ENCODE measurements at regions not wholly inside any gene's neighbourhood (a gene's known extent, or its start where the extent isn't known, plus 50 kb on each side); places are given as distances from the start of the nearest gene placed in this dataset.

DNA sequence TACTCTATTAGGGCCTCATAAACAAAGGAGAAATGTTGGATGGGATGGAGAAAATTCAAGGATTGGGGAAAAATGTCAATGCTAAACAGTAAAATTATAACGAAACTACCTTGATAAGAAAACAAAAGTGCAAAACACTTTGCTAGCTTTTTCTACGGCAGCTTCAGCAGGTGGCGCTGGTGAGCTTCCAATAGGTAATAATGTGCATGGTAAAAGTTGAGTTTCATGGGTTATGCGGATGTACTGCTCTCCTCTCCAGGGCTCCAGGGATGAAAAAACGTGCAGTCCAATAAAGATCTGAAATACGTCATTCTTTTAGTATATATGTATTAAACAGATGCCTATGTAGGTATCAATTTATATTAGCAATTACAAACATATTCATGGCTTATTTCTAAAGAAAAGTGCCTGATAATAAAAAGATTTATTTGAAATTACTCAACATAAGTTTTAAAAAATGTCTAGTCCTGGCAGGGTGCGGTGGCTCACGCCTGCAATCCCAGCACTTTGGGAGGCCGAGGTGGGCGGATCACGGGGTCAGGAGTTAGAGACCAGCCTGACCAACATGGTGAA, 239.6 kb downstream of the GRXCR1 start:
- intact Hi-C loops (cut with DNase I; ENCODE audit: low total_unique reads), result no loop called here
- no peak for DNase-seq (ENCODE audit: low spot score in 2 of 2)
- no peak overlapping the region for H3K4me3 ChIP-seq (ENCODE audit: low read depth, poor library complexity, severe bottlenecking)
- TF ChIP-seq, protein P1, sequence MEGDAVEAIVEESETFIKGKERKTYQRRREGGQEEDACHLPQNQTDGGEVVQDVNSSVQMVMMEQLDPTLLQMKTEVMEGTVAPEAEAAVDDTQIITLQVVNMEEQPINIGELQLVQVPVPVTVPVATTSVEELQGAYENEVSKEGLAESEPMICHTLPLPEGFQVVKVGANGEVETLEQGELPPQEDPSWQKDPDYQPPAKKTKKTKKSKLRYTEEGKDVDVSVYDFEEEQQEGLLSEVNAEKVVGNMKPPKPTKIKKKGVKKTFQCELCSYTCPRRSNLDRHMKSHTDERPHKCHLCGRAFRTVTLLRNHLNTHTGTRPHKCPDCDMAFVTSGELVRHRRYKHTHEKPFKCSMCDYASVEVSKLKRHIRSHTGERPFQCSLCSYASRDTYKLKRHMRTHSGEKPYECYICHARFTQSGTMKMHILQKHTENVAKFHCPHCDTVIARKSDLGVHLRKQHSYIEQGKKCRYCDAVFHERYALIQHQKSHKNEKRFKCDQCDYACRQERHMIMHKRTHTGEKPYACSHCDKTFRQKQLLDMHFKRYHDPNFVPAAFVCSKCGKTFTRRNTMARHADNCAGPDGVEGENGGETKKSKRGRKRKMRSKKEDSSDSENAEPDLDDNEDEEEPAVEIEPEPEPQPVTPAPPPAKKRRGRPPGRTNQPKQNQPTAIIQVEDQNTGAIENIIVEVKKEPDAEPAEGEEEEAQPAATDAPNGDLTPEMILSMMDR (IDR thresholded peaks at IDR 0.05), result no peak
- no peak for TF ChIP-seq POLR2A (IDR thresholded peaks at IDR 0.05)
- 38 to 46% methylated on average over 11 of the region's 11 CpGs for WGBS, 2 donors

DNA sequence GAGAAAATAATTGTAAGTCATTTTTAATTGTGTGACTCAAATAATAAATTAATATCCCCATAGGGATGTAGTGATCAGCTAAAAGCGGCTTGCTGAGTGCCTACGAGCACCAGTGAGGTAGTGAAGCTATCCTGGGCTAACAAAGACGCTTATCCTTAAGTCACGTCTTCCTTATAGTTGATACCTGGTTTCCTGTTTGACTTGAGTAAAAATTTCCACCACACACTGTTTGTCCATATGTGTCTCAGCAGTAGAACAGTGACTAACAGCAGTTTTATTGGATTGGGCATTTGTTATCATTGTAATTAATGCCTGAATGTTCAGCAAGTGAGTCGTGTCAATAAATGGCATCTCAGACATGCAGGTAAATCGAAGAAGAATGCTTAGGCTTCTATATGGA, 241.1 kb downstream of the GRXCR1 start:
- 68 to 71% methylated on average over 6 of the region's 6 CpGs for WGBS, 2 donors
- intact Hi-C loops (cut with DNase I; ENCODE audit: low total_unique reads), result no loop called here
- TF ChIP-seq, protein P1 (IDR thresholded peaks at IDR 0.05), result no peak
- TF ChIP-seq POLR2A (IDR thresholded peaks at IDR 0.05), result no peak
- no peak for DNase-seq (ENCODE audit: low spot score in 2 of 2)
- H3K4me3 ChIP-seq (ENCODE audit: low read depth, poor library complexity, severe bottlenecking), result no peak overlapping the region

DNA sequence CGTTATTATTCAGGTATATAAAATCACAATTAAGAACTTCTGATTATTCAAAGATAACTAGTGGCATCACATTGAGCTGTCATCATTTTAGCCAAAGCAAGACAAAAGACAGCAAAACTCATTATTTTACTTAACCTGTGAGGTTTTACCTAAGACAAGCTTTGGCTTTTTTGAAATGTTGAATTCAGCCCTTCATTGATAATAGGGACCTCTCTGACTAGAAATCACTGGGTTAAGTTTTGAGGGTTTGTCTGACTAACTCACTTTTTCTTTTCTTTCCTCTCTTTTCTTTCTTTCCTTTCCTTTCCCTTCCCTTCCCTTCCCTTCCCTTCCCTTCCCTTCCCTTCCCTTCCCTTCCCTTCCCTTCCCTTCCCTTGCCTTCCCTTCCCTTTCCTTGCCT, 244.2 kb downstream of the GRXCR1 start:
- intact Hi-C loops (cut with DNase I; ENCODE audit: low total_unique reads), result no loop called here
- 81 to 88% methylated on average over 1 of the region's 1 CpG for WGBS, 2 donors

DNA sequence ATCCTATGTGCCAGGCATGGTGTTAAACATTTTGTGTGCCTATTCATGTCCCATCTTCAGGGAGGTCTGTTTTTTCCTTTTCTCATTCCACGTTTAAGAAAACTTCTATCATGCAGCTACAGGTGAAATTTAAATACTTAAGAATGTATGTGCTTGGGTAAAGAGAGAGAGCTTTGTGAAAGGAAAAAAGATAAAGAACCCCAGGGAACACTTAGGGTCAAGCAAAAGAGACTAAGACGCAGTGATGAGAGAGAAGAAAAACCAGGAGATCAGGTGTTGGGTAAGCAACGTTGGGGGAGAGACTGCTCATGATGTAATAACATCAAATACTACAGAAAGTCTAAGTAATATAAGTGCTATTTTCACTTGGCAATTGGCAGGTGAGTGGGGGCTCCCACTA, 253.7 kb downstream of the GRXCR1 start:
- H3K4me3 ChIP-seq (ENCODE audit: low read depth, poor library complexity, severe bottlenecking), result no peak overlapping the region
- 29 to 47% methylated on average over 3 of the region's 3 CpGs for WGBS, 2 donors
- DNase-seq (ENCODE audit: low spot score in 2 of 2), result no peak
- intact Hi-C loops (cut with DNase I; ENCODE audit: low total_unique reads), result no loop called here
- TF ChIP-seq, protein P1 (IDR thresholded peaks at IDR 0.05), result no peak
- no peak for TF ChIP-seq POLR2A (IDR thresholded peaks at IDR 0.05)

More for the DNA sequence above, 244.2 kb downstream of the GRXCR1 start:
- DNase-seq (ENCODE audit: low spot score in 2 of 2), result no peak
- TF ChIP-seq, protein P1 (IDR thresholded peaks at IDR 0.05), result no peak
- TF ChIP-seq POLR2A (IDR thresholded peaks at IDR 0.05), result no peak
- H3K4me3 ChIP-seq (ENCODE audit: low read depth, poor library complexity, severe bottlenecking), result no peak overlapping the region

DNA sequence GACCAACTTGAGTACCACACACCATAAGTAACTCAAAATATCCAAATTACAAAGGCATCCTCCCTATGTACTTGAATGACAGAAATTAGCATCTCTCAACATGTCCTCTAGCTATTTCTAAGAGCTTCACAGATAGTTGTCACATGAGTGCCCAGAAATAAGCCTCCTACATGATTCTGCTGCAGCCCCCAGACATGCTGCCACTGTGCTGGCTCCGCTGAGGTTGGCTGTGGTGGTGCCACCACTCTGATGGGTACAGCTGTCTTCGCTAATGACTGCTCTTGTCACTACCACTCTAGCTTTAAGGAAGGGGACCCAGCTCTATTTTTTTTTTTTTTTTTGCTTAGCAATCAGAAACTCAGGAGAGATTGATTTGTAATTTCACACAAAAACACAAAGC, 256.0 kb downstream of the GRXCR1 start:
- 79 to 88% methylated on average over 2 of the region's 2 CpGs for WGBS, 2 donors
- TF ChIP-seq, protein P1 (IDR thresholded peaks at IDR 0.05), result no peak
- intact Hi-C loops (cut with DNase I; ENCODE audit: low total_unique reads), result no loop called here
- no peak for DNase-seq (ENCODE audit: low spot score in 2 of 2)
- H3K4me3 ChIP-seq (ENCODE audit: low read depth, poor library complexity, severe bottlenecking), result no peak overlapping the region

DNA sequence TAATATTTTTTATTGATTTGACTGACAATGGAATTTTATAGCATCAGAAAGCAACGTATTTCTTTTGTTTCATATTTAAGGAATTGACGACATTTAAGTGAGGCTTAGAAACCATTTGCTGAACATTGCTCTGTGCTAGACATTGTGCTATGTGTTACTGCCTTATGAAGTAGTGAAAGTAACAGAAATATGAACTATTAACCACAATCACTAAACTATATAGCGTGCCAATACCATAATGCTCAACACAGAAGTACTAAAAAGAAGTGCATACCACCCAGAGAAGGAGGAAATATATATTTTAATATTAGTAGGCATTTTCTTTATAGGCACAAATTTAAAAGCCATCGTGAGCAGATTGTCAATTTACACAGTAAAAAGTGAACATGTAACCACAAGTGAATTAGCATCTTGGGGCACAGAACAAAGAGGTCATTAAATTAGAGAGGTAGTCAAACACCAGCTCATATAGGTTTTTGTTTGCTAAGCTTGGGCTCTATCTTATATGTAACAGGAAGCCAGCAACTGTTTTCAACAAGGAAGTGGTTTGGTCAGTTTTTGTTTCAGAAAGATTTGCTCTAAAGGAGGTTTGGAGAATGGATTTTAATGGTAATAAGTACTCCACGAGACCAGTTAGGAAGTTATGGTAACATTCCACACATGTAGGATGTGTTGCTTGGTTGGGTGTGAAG, 270.7 kb downstream of the GRXCR1 start:
- WGBS, 2 donors, result 66 to 75% methylated on average over 5 of the region's 5 CpGs
- no peak overlapping the region for H3K4me3 ChIP-seq (ENCODE audit: low read depth, poor library complexity, severe bottlenecking)
- no peak for DNase-seq (ENCODE audit: low spot score in 2 of 2)
- intact Hi-C loops (cut with DNase I; ENCODE audit: low total_unique reads), result no loop called here
- no peak for TF ChIP-seq POLR2A (IDR thresholded peaks at IDR 0.05)
